ENCODE measurements at regions not wholly inside any gene's neighbourhood (a gene's known extent, or its start where the extent isn't known, plus 50 kb on each side); places are given as distances from the start of the nearest gene placed in this dataset.

DNA sequence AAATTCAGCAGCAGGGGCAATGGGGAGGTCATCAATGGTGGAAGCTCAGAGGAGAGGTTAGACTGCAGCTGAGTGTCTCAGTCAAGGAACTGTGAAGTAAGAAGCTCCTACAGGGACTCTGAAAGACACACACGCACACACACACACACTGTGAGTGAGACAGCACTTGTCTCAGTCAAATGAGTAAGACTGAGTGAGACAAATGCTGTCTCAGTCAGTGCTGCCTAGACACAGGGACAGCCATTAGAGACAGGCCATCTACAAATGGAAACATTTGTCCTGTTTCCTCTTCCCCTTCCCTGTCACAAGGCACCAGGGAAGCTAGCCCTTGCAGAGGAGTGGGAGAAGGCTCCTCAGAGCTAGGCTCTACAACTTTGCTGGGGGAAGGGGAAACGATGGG, 577.4 kb upstream of the GCFC2 start:
- TF ChIP-seq, protein P1, sequence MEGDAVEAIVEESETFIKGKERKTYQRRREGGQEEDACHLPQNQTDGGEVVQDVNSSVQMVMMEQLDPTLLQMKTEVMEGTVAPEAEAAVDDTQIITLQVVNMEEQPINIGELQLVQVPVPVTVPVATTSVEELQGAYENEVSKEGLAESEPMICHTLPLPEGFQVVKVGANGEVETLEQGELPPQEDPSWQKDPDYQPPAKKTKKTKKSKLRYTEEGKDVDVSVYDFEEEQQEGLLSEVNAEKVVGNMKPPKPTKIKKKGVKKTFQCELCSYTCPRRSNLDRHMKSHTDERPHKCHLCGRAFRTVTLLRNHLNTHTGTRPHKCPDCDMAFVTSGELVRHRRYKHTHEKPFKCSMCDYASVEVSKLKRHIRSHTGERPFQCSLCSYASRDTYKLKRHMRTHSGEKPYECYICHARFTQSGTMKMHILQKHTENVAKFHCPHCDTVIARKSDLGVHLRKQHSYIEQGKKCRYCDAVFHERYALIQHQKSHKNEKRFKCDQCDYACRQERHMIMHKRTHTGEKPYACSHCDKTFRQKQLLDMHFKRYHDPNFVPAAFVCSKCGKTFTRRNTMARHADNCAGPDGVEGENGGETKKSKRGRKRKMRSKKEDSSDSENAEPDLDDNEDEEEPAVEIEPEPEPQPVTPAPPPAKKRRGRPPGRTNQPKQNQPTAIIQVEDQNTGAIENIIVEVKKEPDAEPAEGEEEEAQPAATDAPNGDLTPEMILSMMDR (conservative IDR thresholded peaks at IDR 0.05; ENCODE audit: low read length): no peak
- no peak for TF ChIP-seq EZH2phosphoT487 (IDR thresholded peaks at IDR 0.05; ENCODE audit: borderline replicate concordance)
